HepG2 (cell line): ENCODE measurements at regions not wholly inside any gene's neighbourhood (a gene's known extent, or its start where the extent isn't known, plus 50 kb on each side); places are given as distances from the start of the nearest gene placed in this dataset.

Source experiments
- CEBPB ChIP-seq: IDR thresholded peaks from 2 replicates; pipeline ENCODE4 v1.6.1; 2011; ENCODE audit warnings: low read depth, low read length, improper control_type of control experiment, borderline replicate concordance
- MXI1 ChIP-seq: IDR thresholded peaks from 3 replicates; pipeline ENCODE4 v1.6.1; 2012; ENCODE audit warnings: low read depth, low read length, inconsistent platforms, borderline replicate concordance
- ZC3H4 ChIP-seq: sonication (generic); formaldehyde crosslinking; IDR thresholded peaks from 2 replicates; pipeline ENCODE4 v1.4.0; 2020; ENCODE audit warnings: missing genetic modification reagents, borderline replicate concordance

DNA sequence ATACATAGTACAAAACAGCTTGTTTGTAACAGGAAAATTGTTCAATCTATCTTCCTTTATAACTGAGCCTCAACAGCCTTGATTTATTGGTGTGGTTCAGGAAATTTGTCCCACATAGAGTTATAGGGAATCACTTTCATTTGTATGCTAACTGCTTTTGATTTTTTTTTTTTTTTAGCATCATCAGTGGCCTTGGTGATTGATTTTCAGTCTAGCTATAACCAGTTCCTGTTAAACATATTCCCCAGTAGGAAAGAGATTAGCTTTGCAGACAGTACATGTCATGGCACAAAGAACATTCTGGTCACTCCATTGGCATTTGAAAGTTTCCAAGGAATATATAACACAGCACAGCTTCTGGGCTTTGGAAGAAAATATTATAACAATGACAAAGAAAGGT is 337.3 kb upstream of the TMPO start:
- TF ChIP-seq ZC3H4 (CRISPR knock-in tag) = no peak
- no peak for TF ChIP-seq MXI1
- TF ChIP-seq CEBPB = no peak
